HG02759 (cell line): ENCODE measurements at regions not wholly inside any gene's neighbourhood (a gene's known extent, or its start where the extent isn't known, plus 50 kb on each side); places are given as distances from the start of the nearest gene placed in this dataset.
A peak's percentile ranks its signal among the peaks of the same experiment; 100 is the strongest.
"Not testable (repeated sequence)": the region's sequence is repeated elsewhere in the genome, so short reads cannot be mapped to it uniquely, and the experiment has no call there.

ENCODE experiments used
- ATAC-seq: cut with Tn5 transposase; IDR thresholded peaks from one replicate; pipeline ENCODE4 v1.9.1; 2021; ENCODE audit warnings: mild to moderate bottlenecking, moderate library complexity; ENCODE audit not compliant: unreplicated experiment

GRCh38 chr7:65146118-65146914, 139.8 kb upstream of the ERV3-1 start:
- ATAC-seq, result not testable (repeated sequence)

GRCh38 chr7:65145710-65146109, 139.2 kb upstream of the ERV3-1 start:
- ATAC-seq, result not testable (repeated sequence)

GRCh38 chr7:65145008-65145407, 138.5 kb upstream of the ERV3-1 start:
- not testable (repeated sequence) for ATAC-seq

GRCh38 chr7:65144557-65144956, 138.1 kb upstream of the ERV3-1 start:
- not testable (repeated sequence) for ATAC-seq

GRCh38 chr7:65144119-65144518, 137.6 kb upstream of the ERV3-1 start:
- not testable (repeated sequence) for ATAC-seq

GRCh38 chr7:65141894-65142293, 135.4 kb upstream of the ERV3-1 start:
- ATAC-seq, result not testable (repeated sequence)

- ATAC-seq, result not testable (repeated sequence)
Measured at GRCh38 chr7:65141405-65141778, 134.9 kb upstream of the ERV3-1 start.

GRCh38 chr7:65140543-65141404, 134.3 kb upstream of the ERV3-1 start:
- not testable (repeated sequence) for ATAC-seq

GRCh38 chr7:65136850-65137249, 130.4 kb upstream of the ERV3-1 start:
- ATAC-seq, result not testable (repeated sequence)

- not testable (repeated sequence) for ATAC-seq
Measured at GRCh38 chr7:65133087-65133486, 126.6 kb upstream of the ERV3-1 start.

GRCh38 chr7:65132256-65132655, 125.8 kb upstream of the ERV3-1 start:
- ATAC-seq, result not testable (repeated sequence)

- not testable (repeated sequence) for ATAC-seq
Measured at GRCh38 chr7:65127364-65127763, 120.9 kb upstream of the ERV3-1 start.

- not testable (repeated sequence) for ATAC-seq
Measured at GRCh38 chr7:65124600-65124999, 118.1 kb upstream of the ERV3-1 start.

- ATAC-seq, result not testable (repeated sequence)
Measured at GRCh38 chr7:65105650-65106203, 99.2 kb upstream of the ERV3-1 start.

- ATAC-seq, result not testable (repeated sequence)
Measured at GRCh38 chr7:65100499-65100898, 94.0 kb upstream of the ERV3-1 start.

- ATAC-seq, result not testable (repeated sequence)
Measured at GRCh38 chr7:65081669-65082055, 75.2 kb upstream of the ERV3-1 start.

GRCh38 chr7:65080799-65081668, 74.5 kb upstream of the ERV3-1 start:
- peak; percentile 100 for ATAC-seq

- ATAC-seq, result not testable (repeated sequence)
Measured at GRCh38 chr7:65074959-65075358, 68.5 kb upstream of the ERV3-1 start.

- not testable (repeated sequence) for ATAC-seq
Measured at GRCh38 chr7:65073160-65073559, 66.7 kb upstream of the ERV3-1 start.

GRCh38 chr7:65071854-65072431, 65.5 kb upstream of the ERV3-1 start:
- ATAC-seq, result not testable (repeated sequence)
